HG03025 (cell line): ENCODE measurements at regions not wholly inside any gene's neighbourhood (a gene's known extent, or its start where the extent isn't known, plus 50 kb on each side); places are given as distances from the start of the nearest gene placed in this dataset.

Experiments used
- ATAC-seq: cut with Tn5 transposase; IDR thresholded peaks from one replicate; pipeline ENCODE4 v1.9.1; 2021; ENCODE audit warnings: mild to moderate bottlenecking, moderate library complexity; ENCODE audit not compliant: unreplicated experiment, low FRiP score

DNA sequence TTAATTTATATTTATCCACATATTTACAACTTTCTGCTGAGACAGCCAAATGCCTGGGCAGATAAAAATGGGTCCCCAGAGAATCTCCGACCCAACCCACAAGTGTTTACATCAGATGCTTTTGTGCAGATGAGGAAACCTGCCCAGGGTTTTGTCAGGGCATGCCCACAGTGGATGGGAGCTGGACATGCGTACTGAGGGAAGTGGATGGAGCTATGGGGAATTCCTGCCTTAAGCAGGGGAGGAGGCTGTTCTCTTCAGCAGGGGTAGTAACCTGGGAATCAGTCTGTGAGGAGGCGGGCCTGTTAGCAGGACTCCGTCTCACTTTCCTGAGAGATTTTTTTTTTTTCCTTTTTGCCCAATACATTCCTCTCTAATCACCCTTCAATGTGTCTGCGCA is 122.9 kb downstream of the RFC3 start:
- ATAC-seq = no peak

DNA sequence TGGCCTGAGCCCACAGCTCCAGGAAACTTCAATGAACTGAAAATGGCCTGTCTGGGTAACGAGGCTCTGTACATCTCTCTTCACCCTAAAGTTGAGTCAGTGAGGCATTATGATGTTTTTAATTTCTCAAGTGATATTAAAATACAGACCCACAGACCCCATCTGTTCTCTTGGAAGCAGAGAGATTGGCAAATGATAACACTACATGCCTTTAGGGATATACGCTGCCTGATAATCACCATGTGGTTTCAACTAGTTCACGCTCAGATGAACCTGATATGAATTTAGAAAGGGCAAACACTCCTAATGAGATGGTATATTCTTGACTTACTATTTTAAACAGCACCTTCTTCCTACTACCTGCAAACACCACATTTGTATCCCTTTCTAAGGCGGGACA is 127.5 kb downstream of the RFC3 start:
- no peak for ATAC-seq

DNA sequence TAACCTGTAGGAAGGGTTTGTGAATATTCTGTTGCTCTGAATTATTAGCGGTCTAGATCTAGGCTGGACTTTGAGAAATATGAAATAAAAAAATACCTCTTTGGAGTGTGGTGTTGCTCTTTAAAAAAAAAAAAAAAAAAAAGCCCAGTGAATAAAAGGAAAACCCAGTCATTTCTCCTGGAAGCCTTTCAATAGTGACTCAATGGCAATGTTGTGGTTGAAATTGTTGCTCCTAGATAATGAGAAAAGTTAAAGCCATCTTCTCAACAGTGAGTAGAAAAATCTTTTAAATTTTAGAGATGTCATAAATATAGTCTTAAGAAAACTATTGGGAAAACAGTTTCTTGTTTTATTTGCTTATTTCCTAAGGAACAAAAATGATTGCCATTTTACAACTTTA is 135.3 kb downstream of the RFC3 start:
- ATAC-seq = no peak

DNA sequence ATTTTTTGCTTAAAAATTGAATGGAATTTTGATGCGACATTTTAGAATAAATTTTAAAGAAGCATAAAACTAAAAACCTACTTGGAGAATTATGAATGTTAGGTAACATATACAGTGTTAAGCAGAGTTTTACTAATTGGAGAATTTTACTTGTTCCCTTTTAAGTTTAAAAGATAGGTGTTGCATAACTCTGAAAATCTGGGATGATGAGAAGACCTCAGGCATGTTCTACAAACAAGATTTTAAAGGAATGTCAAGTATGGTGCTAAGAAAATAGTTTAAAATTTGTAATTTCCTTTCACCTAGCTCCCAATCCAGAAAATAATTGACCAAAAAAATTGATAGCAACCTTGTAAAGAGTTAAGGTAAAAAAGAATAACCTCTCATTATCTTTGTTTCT is 135.8 kb downstream of the RFC3 start:
- no peak for ATAC-seq

DNA sequence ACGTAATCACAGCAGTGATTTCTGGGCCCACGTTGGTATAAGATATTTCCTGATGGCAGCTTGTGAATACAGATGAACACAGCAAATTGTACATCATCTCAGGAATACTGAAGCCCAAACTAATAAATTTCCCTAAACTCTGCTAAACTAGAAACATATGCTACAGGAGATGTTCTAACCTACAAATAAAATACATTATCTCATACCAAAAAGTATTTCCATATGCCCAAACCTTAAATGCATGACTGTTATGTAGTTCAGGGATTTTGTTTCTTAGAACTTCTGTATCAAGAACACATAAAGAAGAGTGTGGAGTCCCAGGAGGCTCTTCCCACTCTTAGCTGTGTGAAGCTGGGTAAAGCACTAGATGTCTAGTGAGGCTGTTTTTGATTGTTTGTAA is 138.4 kb downstream of the RFC3 start:
- no peak for ATAC-seq

DNA sequence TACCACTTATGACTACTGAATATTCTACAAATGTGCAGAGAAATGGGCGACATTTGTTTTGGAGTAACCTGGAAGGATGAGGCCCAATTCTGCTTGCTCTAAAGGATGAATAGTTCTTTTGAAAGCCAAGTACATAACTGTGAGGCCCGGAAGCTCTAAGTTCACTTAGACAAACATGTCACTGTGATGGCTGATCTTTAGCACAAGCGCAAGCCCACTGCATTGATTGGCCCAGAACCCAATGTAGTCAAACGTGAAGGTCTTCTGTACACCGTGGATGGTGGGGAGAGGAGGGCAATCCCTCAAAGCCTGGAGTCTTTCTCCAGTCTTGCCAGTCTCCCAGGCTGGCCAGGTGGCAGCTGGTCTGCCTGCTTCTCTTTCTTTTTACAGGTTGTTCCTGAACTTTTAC is 139.6 kb downstream of the RFC3 start:
- ATAC-seq = no peak

DNA sequence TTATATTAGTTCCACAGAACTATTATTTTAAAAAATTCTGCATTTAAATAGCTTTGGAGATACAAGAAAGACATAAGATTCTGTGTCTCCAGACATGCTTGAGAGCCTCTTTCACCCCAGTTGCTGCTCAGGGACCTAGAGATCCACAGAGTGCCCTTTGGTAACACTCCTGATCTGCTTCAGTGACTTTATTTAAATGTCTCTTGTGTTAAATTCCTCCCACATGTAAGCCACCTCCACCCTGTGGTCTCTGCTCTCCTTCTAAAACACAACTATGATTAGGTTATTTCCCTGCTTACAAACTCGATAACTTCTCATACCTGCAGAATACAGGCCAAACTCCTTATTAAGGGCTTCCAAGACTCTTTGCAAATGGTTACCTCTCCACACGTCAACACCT is 141.0 kb downstream of the RFC3 start:
- no peak for ATAC-seq

DNA sequence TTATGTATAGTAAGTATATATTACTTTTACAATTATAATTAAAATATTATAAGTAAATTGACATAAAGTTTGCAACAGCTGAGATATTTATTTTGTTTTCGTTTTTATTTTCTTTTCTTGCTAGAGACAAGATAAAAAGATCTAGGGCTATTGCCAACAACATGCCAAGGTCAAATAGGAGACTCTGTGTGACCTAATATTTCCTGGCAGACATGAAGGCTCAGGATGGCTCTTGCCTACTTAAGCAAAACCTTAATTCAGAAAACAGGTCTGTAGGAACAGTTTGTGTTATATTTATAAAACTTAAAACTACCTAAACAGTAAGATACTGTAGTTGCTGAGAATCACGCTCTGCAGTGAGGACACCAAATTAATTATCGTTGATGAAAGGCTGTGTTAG is 145.2 kb downstream of the RFC3 start:
- no peak for ATAC-seq

DNA sequence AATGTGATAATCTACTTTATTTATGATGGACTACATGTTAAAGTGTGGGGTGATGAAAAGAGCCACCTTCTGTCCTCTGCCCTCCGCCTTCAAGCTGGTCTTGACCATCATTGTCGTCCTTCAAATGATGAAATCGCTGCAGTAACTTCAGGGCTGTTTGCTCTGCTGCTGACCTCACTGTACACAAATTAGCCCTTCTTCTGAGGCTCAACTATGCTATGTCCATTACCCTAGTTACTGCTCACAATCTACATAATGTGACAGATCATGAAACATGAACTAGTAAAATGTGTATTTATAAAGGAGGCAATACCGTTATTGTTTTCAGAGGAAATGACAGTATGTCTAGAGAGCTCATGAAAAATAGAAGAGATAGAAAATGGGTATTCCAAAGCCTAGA is 145.9 kb downstream of the RFC3 start:
- no peak for ATAC-seq

DNA sequence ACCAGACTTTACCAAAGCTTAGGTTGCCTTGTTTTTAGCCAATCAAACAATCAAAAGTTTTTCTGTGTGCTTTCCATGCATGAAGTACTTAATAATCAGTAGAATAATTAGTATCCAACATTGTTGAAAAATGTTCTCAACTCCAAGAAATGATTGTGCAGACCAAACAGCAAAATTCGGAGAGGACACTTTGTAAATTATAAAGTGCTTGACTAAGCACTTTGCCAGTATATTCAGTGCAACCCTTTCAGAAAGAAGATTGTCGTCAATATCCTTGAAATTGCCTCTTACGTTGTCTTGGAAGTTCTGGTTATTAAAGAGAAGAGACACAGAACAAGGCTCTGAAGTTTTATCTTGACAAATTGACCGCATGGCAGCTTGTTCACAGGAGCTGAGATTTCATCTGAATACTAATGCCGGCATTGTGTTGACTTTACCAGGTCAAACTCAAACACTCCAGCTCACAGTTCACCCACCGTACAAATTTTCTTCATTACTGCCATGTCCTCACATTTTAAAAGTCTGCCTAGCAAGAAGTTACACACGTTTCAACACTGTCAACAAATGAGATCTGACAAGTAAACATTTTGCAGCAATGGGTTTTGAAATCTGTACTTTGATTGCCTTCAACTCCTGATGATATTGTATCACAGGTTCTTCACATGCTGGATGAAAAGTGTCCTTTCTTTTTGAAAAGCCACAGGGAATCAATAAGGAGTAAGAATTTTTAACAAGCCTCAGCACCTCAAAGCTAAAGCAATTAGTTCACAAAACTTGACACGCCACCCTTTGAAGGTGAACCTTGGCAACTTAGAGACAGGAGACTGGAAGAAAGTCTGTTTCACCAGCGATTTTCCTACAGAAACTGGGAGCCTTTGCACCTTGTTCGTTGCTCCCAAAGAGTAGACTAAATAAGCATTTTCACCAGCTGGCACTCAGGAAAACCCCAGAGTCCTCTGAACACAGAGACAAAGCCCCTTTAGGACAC is 150.9 kb downstream of the RFC3 start:
- ATAC-seq = no peak

DNA sequence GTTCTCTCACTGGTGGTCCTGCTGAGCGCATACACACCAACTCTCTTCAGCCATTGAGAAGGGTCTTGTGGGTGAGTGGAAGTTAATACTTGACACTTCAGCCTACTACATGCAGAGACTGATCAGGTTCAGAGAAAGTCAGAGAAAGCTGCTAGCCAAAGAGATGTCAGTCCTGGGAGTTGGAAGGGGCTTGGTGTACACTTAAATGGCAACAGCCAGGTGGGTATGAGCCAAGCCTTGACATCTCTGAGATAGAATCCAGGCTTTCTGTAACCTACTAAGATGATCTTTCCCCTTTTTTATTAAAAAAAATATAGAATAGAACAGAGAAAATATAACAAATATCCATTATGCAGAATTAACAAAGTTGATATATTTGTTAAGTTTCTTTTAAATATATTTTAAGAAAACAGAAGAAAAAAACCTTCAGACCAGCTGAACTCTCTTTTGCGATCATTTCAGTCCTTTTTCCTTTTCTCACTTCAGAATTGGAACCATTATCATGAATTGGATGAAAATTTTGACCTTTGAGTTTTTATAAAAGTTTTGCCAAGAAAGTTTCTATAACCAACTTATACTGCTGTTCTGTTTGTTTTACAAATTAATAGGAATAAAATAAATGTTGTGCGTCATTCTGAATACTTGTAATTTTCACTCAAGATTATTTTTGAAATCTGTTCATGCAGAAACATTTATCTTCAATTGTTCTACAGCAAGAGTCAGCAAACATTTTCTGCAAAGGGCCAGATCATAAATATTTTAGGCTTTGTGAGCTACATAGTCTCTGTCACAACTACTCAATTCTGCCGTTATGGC is 153.0 kb downstream of the RFC3 start:
- no peak for ATAC-seq

DNA sequence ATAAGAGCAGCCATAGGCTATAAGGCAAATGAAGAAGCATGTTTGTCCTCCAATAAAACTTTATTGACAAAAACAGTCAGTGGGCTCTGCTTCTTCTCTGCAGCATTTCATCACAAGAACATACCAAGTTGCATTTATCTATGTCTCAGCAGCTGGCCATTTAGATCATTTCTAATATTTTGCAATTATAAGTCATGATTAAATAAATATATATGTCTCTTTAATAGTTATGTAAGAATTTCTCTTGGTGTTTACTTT is 153.5 kb downstream of the RFC3 start:
- no peak for ATAC-seq

DNA sequence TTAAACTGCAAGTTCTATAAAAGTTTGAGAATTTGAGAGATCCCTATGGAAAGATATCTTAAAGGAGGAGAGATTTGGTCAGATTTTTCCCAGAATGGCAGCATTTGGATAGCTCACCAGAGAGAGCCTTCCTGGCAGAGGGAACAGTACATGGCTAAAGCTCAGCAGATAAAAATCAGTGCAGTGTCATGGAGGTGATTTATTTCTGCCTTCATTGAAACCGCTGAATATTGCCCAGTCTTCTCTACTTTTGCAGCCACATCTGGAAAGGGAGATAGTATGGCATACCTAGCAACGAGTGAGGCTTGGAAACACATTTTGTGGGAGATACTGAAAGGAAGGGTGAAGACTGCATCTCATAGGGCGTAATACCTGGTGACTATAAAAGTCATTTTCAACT is 155.2 kb downstream of the RFC3 start:
- no peak for ATAC-seq

DNA sequence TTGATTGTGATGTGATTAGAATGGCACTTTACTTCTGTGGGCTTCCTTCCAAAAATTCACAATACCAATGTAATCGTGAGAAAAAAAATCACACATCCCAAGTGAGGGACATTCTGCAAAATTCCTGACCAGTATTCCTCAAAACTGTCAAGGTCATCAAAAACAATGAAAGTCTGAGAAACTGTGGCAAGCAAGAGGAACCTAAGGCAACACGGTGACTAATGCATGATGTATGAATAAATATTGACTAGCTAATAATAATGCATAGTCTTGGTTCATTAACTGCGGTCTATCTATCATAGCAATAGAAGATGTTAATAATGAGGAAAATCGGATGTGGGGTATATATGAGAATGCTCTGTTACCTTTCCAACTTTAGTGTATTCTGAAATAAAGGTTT is 159.0 kb downstream of the RFC3 start:
- ATAC-seq = no peak

DNA sequence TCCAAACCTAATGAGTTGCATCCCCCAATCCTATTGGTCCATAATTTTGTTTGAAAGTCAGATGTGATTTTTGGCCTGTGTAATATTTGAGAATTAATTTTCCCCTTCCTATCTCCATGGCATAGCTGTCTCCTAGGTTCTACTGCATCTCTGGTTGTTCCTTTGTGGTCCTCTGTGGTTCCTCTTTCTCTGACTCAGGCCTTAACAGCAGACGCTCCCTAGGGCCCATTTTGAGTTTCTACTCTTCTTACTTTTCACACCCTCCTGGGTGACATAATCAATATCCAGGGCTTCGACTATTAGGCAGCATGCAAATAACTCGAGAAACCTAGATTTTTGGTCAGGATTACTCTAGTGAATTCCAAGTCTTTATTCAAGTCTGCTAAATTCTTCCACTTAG is 160.7 kb downstream of the RFC3 start:
- no peak for ATAC-seq

DNA sequence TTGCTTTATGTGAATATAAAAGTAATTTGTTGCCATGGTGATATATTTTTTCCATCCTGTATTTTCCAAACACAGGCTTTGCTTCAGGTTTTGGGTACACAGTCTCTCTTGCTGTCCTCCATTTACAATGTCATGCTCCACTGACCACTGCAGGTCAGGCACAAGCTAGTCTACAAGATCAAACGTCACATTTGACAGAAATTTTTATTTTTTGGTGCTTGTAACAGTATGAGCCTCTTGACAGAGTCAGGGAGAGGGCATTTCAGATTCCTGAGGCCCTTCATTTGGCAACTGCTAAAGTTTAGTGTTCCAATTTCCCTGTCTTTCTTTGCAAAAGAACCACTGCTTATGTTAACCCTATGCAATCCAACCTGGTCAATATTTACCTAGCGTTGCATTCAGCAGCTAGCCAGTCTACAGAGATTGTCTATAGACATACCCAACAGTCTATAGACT is 175.0 kb downstream of the RFC3 start:
- no peak for ATAC-seq

DNA sequence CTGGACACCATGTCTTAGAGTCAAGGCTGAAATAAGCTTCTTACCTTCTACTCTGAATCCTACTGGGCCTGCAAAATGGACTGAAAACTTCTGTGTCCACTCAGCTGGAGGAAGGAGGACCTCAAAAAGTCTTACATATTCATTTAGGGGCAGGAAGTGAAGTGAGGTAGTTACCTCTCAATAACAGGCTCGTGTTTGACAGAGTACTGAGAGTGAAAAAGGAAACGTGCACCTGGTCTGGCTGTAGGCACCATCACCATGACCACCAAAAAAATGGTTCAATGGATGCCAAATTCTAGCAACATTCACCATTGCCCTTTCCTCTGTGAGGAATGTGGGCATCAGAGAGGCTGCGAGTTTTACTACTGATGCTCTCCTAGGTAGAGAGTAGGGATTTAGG is 176.2 kb downstream of the RFC3 start:
- peak; percentile 66 for ATAC-seq

DNA sequence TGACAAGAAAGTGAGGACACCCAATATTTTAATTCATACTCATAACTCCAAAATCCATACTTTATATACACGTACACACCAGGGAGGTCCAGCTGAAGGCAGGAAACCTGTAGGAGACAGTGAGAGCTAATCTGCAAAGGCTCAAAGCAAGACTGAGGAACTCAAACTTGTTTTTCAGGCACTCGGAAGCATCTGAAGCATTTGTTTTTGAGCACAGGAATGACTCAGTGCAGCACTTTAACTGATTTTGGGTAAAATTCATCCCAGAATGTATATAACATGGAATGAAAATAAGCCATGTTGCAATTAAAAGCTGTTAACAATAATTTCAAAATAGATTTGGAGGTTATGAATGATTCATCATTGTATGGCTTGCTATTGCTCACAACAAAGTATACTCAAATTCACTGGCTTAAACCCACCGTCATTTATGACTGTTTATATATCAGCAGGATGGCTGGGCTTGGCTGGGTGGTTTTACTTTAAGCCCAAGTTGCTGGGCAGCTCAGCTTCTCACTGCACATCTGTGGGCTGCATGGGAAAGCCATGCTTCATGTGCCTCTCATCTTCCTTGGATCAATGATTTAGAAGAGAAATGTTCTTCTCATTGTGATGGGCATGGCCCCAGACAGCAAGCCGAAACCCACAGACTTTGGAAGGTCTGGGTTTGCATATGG is 177.0 kb downstream of the RFC3 start:
- no peak for ATAC-seq

DNA sequence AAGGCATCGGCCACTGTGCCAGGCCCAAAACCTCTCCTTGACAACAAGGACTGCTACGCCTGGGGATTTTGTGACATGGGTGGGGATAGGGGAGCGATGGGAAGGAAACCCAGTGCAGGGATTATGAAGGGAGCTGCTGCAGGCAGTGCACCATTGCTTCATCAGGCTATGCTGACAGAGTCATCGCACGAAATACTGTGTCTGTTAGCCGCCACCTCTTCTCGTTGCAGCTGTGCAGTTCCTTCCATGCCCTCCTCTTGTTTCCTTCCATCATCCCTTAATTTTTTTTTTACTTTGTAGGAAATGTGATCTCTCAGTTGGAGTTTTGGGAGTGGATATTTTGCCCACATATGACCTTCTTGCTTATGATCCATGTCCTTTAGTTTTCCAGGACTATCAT is 178.7 kb downstream of the RFC3 start:
- ATAC-seq = no peak

DNA sequence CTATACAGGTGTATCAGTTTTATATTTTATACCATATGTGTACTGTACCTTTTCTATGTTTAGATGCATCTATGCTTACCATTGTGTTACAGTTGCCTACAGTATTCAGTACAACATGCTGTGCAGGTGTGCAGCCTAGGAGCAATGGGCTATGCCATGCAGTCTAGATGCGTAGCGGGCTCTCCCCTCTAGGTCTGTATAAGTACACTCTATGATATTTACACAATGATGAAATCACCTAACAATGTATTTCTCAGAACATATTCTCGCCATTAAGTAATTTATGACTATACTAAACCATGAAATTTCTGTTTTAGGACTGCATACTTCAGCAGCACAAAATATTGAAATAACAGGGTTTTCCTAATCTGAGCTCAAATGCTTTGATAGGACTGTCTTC is 179.6 kb downstream of the RFC3 start:
- no peak for ATAC-seq
